GM12892 (cell line): ENCODE measurements at regions not wholly inside any gene's neighbourhood (a gene's known extent, or its start where the extent isn't known, plus 50 kb on each side); places are given as distances from the start of the nearest gene placed in this dataset.

ENCODE experiments used
- POLR2A ChIP-seq: IDR thresholded peaks from 2 replicates; pipeline ENCODE4 v1.6.1; 2011; ENCODE audit warnings: low read depth, low read length, control low read depth
- TAF1 ChIP-seq: IDR thresholded peaks from 2 replicates; pipeline ENCODE4 v1.6.1; 2011; ENCODE audit warnings: low read depth, mild to moderate bottlenecking, control low read depth, low read length, borderline replicate concordance

- TF ChIP-seq TAF1 (no peak), POLR2A (no peak)
Observed at GRCh38 chr2:129273266-129274037, 706.0 kb upstream of the RAB6C start.
